Loucy (cell line): ENCODE measurements at regions not wholly inside any gene's neighbourhood (a gene's known extent, or its start where the extent isn't known, plus 50 kb on each side); places are given as distances from the start of the nearest gene placed in this dataset.

Source experiments
- EZH2phosphoT487 ChIP-seq: fragments of 200-600 bp; IDR thresholded peaks from 2 replicates; pipeline ENCODE4 v1.6.1; 2018; ENCODE audit warnings: antibody characterized with exemption, mild to moderate bottlenecking, moderate library complexity, borderline replicate concordance
- TF ChIP-seq, protein P1 (sequence below): fragments of 200-600 bp; sonication (generic); conservative IDR thresholded peaks from 2 replicates; pipeline ENCODE4 v1.5.1; 2014; ENCODE audit warnings: mild to moderate bottlenecking, antibody characterized with exemption, low read length

DNA sequence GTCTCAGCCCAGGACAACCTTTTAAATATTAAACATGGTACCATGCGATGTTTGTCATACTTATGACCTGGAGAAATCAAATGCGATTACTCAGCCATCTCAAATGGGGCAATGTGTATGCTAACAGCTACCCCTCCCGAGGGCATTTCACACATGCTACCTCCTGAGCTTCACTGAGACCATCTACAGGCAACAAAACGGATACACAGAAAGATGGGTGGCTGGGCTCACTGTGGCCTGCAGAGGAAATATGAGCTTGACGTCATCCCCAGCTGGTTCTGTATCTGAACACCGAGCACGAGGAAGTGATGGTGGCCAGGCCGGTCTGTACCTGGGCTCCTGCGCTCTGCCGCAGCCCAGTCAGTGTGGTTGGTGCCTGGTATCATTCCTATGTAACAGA is 374.3 kb downstream of the RPS24 start:
- TF ChIP-seq, protein P1, sequence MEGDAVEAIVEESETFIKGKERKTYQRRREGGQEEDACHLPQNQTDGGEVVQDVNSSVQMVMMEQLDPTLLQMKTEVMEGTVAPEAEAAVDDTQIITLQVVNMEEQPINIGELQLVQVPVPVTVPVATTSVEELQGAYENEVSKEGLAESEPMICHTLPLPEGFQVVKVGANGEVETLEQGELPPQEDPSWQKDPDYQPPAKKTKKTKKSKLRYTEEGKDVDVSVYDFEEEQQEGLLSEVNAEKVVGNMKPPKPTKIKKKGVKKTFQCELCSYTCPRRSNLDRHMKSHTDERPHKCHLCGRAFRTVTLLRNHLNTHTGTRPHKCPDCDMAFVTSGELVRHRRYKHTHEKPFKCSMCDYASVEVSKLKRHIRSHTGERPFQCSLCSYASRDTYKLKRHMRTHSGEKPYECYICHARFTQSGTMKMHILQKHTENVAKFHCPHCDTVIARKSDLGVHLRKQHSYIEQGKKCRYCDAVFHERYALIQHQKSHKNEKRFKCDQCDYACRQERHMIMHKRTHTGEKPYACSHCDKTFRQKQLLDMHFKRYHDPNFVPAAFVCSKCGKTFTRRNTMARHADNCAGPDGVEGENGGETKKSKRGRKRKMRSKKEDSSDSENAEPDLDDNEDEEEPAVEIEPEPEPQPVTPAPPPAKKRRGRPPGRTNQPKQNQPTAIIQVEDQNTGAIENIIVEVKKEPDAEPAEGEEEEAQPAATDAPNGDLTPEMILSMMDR: no peak
- no peak for TF ChIP-seq EZH2phosphoT487
